ENCODE measurements at regions not wholly inside any gene's neighbourhood (a gene's known extent, or its start where the extent isn't known, plus 50 kb on each side); places are given as distances from the start of the nearest gene placed in this dataset.

DNA sequence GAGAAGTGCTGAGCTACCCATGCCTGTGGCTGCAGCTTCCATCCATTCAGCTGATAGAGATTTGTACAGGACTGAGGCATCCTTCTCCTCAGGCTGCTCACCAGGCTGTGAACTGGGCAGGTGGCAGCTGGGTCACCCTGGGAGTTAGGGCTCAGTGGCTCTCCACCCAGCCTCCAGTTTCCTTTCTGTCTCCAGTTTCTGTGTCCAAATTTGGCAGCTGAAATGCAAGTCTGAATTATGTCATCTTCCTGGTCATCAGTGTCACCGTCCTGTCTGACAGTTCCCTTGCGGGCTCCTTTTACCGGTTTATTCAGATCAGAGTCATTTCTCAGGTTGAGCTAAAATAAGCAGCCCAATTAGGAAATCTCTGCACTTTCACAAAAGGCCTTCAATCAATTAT lies 93.3 kb downstream of the EDN1 start:
- DNase-seq (ENCODE audit: low read depth): no peak

DNA sequence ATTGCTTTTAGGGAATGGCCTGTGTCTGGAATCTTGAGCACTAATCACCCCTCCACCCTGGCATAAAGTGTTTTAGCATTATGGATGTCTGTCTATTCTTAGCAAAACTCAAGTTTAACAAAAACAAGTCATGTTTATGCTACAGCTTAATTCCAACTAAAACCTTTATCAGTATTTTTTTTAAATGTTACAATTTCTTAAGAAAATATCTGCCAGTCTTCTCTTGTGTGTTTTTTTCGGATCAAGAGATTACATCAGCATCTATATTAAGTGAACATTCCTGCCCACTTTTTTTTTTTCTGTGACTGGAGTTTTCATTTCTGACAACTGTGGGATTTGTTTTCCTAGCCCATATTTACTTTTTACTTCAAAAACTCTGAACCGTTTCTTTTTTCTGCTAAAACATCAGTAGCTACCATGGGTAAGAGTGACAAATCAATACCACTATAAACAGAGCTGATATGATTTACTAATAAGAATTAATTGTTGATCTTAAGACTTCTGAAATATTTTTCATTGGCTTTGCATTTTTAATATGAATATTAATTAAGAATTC lies 94.3 kb downstream of the EDN1 start:
- DNase-seq (ENCODE audit: low read depth): no peak

DNA sequence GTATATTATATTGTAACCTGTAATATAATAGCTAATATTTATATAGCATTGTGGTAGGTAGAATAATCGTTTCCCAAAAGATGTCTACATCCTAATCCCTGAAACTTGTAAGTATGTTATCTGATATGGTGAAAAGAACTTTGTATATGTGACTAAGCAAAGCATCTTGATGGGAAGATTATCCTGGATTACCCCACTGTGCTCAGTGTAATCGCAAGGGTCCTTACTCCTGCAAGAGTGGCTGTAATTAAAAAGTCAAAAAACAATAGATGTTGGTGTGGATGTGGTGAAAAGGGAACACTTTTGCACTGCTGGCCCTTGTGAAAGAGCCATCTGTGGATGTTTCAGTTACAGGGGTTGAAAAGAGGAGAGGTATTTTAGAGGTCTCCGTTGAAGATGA lies 95.2 kb downstream of the EDN1 start:
- no peak for DNase-seq (ENCODE audit: low read depth)

DNA sequence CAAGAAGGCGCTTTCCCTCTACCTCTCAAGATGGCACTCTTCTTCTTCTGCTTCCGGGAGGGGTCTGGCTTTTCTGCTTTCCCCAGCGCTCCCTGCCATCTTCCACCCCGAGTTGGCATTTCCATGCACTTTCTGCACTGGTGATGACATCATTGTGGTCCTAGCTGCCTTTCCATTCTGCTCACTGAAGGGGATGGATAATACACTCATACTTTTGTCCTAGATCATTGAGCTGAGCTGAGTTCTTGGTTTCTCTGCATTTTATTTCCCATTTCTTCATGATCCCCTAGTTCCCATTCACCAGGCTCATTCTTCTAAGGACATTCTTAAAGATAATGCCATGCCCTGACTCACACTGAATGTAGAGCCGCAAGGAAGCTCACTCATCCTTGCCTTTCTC lies 96.7 kb downstream of the EDN1 start:
- no peak for DNase-seq (ENCODE audit: low read depth)

DNA sequence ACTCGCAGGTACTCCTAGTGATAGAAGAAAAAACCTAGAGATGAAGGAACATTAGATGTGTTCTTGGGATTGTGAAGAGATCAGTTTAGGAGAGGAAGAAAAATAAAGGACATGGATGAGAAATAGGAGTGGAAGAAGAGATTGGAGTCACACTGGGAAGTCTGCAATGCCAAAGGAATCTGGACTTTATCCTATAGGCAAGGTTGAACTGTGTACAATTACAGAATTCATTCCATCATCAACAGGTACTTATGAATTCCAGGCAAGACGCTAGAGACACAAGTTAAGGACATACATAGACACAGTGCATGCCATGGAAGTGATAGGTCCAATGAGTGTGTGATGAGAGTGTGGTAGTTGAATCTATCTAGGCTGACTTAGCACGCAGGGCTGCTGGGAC lies 101.3 kb downstream of the EDN1 start:
- no peak for DNase-seq (ENCODE audit: low read depth)

DNA sequence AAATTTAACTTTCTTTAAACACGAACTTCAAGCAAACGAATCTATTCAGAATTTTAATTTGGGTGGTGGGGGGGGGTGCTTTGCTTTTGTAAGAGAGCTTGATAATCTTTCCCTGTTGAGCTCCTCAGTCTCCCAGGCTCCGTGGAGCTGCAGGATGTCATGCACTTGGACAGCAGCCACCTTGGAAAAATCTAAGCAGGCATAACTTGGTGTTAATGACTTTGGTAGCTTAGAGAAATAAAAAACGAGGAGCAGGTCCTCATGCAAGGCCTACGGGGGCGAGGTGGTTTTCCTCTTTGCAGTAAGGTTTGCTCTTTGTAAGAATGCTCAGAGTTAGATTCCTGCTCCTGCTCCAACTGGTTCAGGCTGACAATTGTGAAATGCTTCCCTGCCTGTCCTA lies 102.3 kb downstream of the EDN1 start:
- DNase-seq (ENCODE audit: low read depth): no peak

DNA sequence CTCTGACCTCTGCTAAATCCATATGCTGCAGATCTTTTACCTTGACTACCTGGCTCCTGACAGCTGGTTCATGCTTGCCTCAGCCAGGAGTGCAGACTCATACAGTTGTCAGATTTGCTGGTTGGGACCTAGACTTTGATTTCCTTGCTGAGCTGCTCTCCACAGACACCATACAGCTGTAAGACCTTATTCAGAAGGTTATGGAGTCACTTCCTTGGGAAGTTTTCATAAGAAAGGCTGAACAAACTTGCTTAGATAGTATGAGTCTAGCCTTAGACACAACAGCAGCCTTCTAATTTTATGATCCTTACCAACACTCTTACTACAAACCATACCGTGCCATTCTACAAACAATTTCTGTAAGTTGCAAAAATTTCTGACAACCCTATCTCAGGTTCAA lies 102.9 kb downstream of the EDN1 start:
- DNase-seq (ENCODE audit: low read depth): no peak

DNA sequence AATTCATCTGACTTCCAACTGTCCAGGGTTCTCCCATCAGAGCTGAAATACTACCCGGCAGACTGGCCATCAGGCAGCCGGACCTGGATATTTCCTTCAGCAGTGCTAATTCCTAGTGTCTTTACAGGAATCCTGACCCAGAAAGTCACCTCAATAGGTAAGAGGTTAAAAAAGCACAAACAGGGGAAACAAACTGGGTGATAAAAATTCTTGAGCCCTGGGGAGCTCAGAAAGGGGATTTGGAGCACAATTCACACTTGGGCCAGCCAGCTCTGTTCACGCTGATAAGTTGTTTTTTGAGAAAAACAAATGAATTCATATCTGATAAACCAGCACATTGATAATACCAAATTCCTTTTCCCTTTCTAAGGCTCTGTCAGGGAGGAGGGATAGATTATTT lies 104.0 kb downstream of the EDN1 start:
- DNase-seq (ENCODE audit: low read depth): no peak

DNA sequence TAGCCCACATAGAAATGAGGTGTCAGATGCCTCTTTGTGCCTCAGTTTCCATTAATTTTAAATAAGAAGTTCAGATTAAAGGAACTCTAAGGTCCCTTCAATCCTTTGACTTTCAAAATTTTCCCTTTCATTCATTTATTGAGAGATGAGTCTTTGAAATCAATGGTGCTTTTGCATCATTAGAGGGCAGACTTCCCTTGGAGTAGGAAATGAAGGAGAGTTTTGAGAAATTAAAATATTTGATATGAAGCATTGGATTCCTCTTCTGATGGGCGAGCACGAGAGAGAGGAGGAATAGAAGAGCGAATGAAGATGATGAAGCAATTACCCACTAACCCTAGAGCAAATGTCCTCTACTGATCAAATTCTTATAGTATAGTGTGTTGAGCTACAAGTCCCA lies 105.7 kb downstream of the EDN1 start:
- no peak for DNase-seq (ENCODE audit: low read depth)

DNA sequence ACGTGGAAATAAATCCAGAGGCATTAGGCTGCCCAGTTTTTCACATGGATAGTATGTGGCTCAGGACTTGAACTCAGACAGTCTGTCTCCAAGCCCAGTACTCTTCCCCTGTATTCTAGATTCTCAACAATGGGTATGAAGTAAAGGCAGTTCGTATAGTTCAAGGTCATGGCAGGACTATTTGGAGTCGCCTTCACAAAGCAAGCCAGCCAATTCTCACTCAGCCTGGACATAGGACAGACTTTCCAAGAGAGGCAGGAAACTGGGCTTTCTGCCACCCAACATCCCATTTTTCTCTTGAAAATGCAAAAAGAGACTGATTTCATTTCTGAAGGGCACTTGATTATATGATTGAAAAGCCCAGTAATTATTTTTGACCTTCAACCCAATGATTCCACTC lies 111.0 kb downstream of the EDN1 start:
- no peak for DNase-seq (ENCODE audit: low read depth)

DNA sequence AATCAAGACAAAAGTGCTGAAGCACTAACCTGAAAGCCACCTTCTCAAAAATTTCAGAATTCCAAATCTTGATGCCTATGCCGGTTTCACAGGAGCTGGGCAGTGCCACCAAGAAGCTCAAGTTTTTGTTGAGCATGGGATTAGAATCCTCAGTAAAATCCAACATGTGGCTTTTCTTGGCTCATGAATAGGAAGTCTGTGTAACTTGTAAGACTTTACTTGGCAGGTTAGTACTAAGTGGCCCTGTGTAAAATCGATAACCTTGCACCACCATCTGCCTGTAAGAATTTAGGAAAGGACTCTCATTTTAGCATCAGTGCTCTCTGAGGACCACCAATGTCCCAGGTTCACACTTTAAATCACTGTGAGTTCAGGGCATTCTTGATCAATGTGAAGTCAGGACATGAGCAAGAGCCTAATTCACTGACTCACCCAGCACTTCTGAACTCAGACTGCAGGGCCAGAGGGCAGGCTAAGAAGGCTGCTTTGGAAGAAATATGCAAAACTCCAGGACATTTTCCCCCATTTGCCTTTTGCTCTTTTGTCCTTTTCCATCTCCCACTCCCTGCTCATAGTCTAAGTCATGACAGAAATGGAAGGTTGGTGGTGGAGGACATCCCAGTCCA lies 113.2 kb downstream of the EDN1 start:
- no peak for DNase-seq (ENCODE audit: low read depth)

DNA sequence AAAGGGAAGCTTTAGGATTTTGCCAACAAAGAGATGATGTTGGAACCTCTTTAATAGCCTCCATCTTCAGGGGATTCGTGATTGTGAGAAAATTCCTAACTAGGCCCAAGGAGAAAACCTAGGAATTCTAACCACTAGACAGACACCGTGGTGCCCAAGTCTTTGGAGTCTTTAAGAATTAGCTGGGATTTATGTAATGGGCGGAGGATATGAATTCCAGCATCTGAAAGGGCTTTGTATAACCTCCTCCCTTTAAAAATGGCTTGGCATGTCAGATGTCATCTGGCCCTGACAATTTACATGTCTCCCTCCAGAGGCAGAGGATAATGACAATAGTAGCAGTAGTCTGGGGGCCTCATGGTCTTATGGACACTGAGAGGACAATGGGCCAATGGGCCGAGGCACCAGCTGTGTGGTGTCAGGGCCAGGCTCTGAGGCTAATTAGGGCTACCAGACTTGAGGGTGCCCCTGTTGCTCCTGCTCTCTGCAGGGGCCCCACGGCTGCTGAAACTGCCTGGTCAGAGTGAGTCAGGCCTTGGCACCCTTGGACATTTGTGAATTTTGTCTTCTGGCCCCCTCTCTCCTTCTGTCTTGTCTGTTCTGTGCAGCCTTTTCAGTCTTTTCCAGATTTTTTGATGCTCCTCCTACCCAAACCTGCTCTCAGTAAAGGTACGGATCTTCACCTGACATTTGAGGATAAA lies 113.9 kb downstream of the EDN1 start:
- DNase-seq (ENCODE audit: low read depth): no peak

DNA sequence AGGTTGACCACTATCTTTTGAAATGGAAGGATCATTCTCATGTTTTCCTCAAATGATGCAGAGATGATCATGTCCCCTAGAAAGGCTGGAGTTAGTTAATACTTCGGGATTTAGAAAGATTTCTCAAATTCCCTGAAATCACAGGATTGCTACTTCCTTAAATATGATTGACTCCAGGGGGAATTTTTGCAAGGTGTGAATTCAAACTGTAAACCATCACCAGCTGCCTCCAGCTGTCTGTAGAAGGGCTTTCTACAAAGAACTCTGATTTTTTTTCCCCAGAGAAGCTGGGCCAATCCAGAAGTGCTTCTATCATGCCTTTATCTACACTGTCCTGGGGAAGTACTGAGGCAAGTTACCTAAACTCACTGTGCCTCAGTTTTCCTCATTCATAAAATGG lies 114.5 kb downstream of the EDN1 start:
- no peak for DNase-seq (ENCODE audit: low read depth)

DNA sequence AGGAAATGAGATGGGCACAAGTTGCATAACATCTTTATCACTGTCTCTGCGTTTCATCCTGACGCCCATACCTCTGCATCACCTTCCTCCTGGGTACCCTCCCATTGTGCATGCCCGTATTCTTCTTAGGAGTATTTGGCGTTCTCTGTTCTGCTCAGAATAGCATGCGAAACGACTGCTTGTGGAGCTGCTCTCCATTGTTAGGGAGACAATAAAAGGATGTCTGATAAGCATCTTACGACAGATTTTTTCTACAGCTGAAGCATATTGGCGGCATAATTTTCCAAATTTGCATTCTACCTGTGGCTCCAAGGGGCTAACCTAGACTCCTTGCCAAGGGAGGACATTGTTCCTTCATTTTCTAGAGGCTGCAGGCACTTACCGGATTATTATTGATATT lies 118.6 kb downstream of the EDN1 start:
- DNase-seq (ENCODE audit: low read depth): no peak

DNA sequence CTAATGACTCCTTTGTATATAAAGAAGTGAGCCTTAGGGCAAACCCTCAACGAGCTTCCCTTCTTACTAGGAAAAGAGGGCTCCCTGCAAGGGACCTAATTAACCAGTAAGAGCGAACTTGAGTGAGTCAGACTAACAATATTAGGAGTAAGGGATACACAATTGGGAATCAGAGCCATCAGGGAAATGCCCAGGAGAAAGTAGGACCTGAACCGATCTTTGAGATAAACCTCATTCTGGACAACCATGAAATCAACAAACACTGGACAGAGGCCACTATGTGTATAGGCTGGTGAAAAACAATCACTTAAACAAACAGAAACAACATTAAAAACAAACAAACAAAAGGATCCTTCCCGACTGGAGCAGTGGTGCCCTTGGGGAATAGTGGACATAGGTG lies 120.8 kb downstream of the EDN1 start:
- no peak for DNase-seq (ENCODE audit: low read depth)

DNA sequence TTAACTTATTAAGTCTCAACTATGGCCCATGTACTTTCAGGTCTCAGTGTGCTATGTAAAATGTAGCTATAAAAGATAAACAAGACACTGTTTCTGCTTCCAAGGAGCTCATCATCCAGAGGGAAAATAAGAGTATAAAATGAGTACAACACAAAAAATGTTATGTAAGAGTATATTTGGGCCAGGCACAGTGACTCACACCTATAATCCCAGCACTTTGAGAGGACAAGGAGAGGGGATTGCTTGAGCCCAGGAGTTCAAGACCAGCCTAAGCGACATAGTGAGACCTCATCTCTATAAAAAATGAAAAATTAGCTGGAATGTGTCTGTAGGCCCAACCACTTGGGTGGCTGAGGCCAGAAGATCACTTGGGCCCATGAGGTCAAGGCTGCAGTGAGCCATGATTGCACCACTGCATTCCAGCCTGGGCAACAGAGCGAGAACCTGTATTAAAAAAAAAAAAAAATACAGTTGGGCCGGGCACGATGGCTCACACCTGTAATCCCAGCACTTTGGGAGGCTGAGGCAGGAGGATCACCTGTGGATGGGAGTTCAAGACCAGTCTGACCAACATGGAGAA lies 124.0 kb downstream of the EDN1 start:
- no peak for DNase-seq (ENCODE audit: low read depth)

DNA sequence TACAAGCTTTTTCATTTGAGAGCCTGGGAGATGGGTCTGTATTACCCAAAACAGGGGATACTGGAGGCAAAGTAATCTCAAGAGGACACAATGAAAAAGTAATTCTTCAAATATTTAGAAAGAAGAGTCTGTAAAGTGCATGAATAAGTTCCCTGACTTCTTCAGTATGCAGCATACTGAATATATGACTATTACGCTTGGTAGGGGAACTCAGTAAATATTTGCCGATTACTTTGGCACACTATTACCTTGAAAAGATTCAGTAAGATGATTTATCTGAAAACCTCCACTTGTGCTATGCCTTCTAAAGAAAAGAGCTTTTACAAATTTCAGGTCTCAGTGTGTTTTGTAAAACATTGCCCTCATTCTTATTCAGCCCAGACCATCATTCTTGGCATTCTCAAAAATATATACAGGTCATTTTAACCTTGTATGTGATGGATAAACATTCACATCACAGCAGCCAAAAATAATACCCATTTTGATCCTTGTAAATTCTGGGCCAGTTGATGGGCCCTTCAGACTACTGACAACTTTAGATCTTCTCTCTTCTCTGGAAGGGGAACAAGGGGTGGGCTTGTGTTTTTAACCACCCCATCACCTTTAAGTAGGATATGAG lies 125.9 kb downstream of the EDN1 start:
- no peak for DNase-seq (ENCODE audit: low read depth)

DNA sequence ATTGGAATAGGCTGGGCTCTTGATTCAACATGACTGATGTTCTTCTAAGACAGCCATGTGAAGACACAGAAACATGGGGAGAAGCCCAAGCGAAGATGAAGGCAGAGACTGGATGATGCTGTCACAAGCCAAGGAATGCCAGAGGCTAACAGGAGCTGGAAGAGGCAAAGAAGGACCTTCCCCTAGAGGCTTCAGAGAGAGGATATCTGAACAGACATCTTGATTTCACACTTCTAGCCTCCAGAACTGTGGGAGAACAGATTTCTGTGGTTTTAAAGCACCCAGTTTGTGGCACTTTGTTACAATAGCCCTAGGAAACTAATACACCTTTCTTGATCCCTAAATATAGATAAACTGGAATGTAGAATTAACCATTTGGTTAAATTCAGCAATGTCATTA lies 127.0 kb downstream of the EDN1 start:
- DNase-seq (ENCODE audit: low read depth): no peak

DNA sequence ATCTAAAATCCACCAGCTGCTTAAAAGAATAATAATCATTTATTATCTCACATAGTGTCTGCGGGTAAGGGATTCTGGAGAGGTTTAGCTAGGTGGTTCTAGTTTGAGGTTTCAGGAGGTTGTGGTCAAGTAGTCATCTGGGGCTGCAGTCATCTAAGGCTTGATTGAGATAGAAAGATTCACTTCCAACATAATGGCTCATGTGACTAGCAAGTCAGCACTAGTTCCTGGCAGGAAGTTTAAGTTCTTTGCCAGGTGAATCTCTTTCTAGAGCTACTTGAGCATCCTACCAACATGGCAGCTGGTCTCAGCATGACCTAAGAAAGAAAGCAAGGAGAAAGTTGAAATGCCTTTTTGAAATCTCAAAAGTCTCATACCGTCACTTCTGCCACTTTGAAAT lies 128.8 kb downstream of the EDN1 start:
- DNase-seq (ENCODE audit: low read depth): no peak

DNA sequence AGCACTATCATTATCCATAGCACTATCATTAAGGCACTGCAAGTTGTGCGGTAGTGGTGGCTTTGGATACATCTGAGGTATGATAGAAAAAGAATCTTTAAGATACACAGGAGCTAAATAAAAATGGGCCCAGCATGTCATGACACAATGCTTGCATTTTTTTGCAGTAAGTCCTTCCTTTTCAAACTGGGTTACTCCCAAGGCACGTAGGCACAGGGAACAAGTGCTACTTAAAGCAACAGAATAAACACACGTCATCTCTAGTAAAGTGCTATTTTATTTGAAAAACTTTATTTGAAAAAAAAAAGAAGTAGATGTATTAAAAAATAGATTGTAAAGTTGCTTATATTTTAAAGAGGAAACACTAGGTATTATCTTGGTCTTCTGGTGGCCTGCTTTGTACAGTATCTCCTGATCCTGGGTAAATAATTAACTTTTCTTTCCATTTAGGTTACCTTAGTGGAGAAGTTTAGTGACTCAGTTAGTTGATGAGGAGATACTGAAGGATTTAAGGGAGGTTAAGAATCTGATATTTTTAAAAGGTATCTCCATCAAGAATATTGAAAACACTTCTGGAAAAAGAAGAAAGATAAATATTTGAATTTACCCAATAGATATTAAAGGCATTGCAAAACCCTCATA lies 129.6 kb downstream of the EDN1 start:
- no peak for DNase-seq (ENCODE audit: low read depth)

DNA sequence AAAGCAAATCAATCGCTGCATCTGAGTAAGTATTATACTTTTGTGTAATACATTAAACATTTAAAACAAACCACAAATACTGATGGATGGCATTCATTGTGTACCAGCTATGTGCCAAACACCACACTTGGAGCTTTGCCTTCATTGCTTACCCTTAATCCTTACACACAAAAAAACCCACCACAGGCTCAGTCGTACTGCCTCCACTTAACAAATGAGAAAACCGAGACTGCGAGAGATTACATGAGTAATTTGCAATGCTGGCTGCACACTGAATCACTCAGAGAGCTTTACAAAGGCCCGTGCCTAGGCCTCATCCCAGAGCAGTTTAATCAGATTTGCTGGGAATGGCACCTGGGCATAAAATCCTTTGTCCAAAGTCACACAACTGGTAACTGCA lies 130.5 kb downstream of the EDN1 start:
- no peak for DNase-seq (ENCODE audit: low read depth)

DNA sequence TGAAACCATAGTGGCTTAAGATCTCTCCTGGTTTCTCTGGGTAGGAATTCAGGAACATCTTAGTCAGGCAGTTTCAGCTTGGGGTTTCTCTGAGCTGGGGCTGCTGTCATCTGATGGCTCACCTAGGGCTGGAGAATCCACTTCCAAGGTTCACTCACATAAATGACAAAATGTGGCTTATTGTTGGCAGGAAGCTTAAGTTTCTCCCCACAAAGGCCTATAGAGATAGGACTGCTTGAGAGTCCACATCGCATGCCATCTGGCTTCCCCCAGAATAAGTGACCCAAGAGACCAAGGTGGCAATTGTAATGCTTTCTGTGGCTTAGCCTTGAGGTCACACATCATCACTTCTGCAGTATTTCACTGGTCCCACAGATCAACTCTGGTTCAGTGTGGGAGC lies 131.4 kb downstream of the EDN1 start:
- no peak for DNase-seq (ENCODE audit: low read depth)

DNA sequence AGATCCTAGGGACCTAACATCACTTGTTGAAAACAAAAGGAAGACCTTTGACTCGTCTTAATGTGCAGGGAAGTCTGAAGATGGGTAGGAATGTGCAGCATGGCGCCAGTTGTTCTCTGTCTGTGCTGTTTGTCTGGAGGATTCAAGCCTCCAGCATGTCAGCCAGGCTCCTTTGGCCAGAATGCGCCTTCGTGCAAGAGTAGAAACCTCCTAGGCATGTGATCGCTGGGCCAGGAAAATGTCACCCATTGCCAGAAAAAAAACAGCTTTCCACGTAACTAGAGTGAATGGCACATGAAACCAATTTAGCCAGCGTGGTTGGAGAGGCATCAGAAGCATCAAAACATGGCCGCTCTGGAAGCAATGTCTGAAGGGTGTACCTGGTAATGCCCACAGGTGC lies 132.7 kb downstream of the EDN1 start:
- no peak for DNase-seq (ENCODE audit: low read depth)

Measured in stimulated activated CD8-positive, alpha-beta memory T cell treated with anti-CD3 and anti-CD28 coated beads, Interleukin-7, amount 100 ng/mL, for 24 hours (primary cell).